SK-N-SH (cell line): ENCODE measurements at regions not wholly inside any gene's neighbourhood (a gene's known extent, or its start where the extent isn't known, plus 50 kb on each side); places are given as distances from the start of the nearest gene placed in this dataset.

Experiments used
- CTCF ChIA-PET: fragments of 300-600, 350-600 bp; formaldehyde crosslinking; extraction: SDS; loops from one replicate; lab custom pipeline; 2021; lab: Yijun Ruan, JAX
- POLR2A ChIA-PET: fragments of 350-600 bp; sonication (Branson Sonifier 250); formaldehyde crosslinking; extraction: SDS; loops from one replicate; lab custom pipeline; 2020; ENCODE audit warnings: antibody characterized with exemption, inconsistent platforms; lab: Yijun Ruan, JAX
- DNase-seq: peaks from one replicate; pipeline ENCODE4 v3.0.0; 2012
- H2AFZ ChIP-seq: fragments of 200-600 bp; sonication (generic); 2 replicates; pipeline ENCODE4 v1.8.1; 2016; ENCODE audit warnings: antibody characterized with exemption, mild to moderate bottlenecking, low read depth
- H3F3A ChIP-seq: fragments of 200-600 bp; sonication (generic); replicated peaks from 2 replicates; pipeline ENCODE3; 2016; ENCODE audit warnings: antibody characterized with exemption, mild to moderate bottlenecking; ENCODE audit not compliant: insufficient read depth
- H3K27ac ChIP-seq, 2 experiments: fragments of 200-500 bp in 1 of 2; fragments of 200-600 bp in 1 of 2; sonication (Bioruptor generic) in 1 of 2; sonication (generic), shearing (Covaris generic) in 1 of 2; 2 replicates each; pipeline versions ENCODE4 v1.5.1 to v1.6.1; 2014 to 2016; ENCODE audit warnings: low read depth in 2 of 2, inconsistent platforms in 1 of 2, low read length in 1 of 2, mild to moderate bottlenecking in 1 of 2, mixed read lengths in 1 of 2
- H3K27me3 ChIP-seq: fragments of 200-600 bp; sonication (generic), shearing (Covaris generic); 2 replicates; pipeline ENCODE4 v1.6.1; 2016; ENCODE audit warnings: mixed run types; ENCODE audit not compliant: insufficient read depth
- H3K36me3 ChIP-seq, 2 experiments: fragments of 200-500 bp in 1 of 2; fragments of 200-600 bp in 1 of 2; sonication (Bioruptor generic) in 1 of 2; sonication (generic) in 1 of 2; replicated peaks in 1 of 2; 2 replicates each; pipeline versions ENCODE3 to v1.5.1; 2014 to 2016; ENCODE audit warnings: low read length in 1 of 2, mild to moderate bottlenecking in 1 of 2; ENCODE audit not compliant: insufficient read depth in 2 of 2, control insufficient read depth in 1 of 2
- H3K4me1 ChIP-seq, 2 experiments: fragments of 200-500 bp in 1 of 2; fragments of 200-600 bp in 1 of 2; sonication (Bioruptor generic) in 1 of 2; sonication (generic), shearing (Covaris generic) in 1 of 2; 2 replicates each; pipeline versions ENCODE4 v1.5.1 to v1.6.1; 2014 to 2016; ENCODE audit warnings: low read depth in 1 of 2, low read length in 1 of 2, mixed run types in 1 of 2; ENCODE audit not compliant: insufficient read depth in 2 of 2, control insufficient read depth in 1 of 2
- H3K4me2 ChIP-seq: fragments of 200-600 bp; sonication (generic), shearing (Covaris generic); 2 replicates; pipeline ENCODE4 v1.6.1; 2017; ENCODE audit warnings: mixed run types
- H3K4me3 ChIP-seq, 2 experiments: fragments of 200-500 bp in 1 of 2; fragments of 200-600 bp in 1 of 2; sonication (Bioruptor generic) in 1 of 2; sonication (generic), shearing (Covaris generic) in 1 of 2; 2 replicates each; pipeline versions ENCODE4 v1.5.1 to v1.8.1; 2014 to 2016; ENCODE audit warnings: low read depth in 2 of 2, inconsistent platforms in 1 of 2, low read length in 1 of 2, mild to moderate bottlenecking in 1 of 2, mixed read lengths in 1 of 2, moderate library complexity in 1 of 2
- H3K79me2 ChIP-seq: fragments of 200-600 bp; sonication (generic); 2 replicates; pipeline ENCODE4 v1.8.1; 2017; ENCODE audit warnings: mild to moderate bottlenecking; ENCODE audit not compliant: insufficient read depth
- H3K9ac ChIP-seq: fragments of 200-600 bp; sonication (generic); 2 replicates; pipeline ENCODE4 v1.6.1; 2017; ENCODE audit warnings: mixed run types
- H3K9me2 ChIP-seq: fragments of 200-600 bp; sonication (generic); 2 replicates; pipeline ENCODE4 v1.6.1; 2017; ENCODE audit warnings: mixed run types
- H3K9me3 ChIP-seq: fragments of 200-600 bp; sonication (generic); 2 replicates; pipeline ENCODE4 v1.6.1; 2017; ENCODE audit warnings: mixed run types, mild to moderate bottlenecking, moderate library complexity
- H4K20me1 ChIP-seq: fragments of 200-600 bp; sonication (generic); 2 replicates; pipeline ENCODE4 v1.6.1; 2017; ENCODE audit warnings: mild to moderate bottlenecking, mixed run types; ENCODE audit not compliant: insufficient read depth
- CHD2 ChIP-seq: fragments of 150-350 bp; IDR thresholded peaks from 2 replicates; pipeline ENCODE4 v1.6.1; 2018; ENCODE audit warnings: low read length; ENCODE audit not compliant: partially characterized antibody
- EP300 ChIP-seq, 2 experiments: IDR thresholded peaks; 2 replicates each; pipeline versions ENCODE4 v1.4.0 to v1.6.1; 2012; ENCODE audit warnings: borderline replicate concordance in 1 of 2, low read depth in 1 of 2, low read length in 1 of 2
- FOSL2 ChIP-seq: IDR thresholded peaks from 2 replicates; pipeline ENCODE4 v1.4.0; 2012; ENCODE audit warnings: low read depth, mild to moderate bottlenecking, moderate library complexity, borderline replicate concordance
- FOXJ3 ChIP-seq: sonication (generic); formaldehyde crosslinking; IDR thresholded peaks from 2 replicates; pipeline ENCODE4 v1.5.1; 2020; ENCODE audit warnings: mild to moderate bottlenecking, missing genetic modification reagents
- FOXM1 ChIP-seq: IDR thresholded peaks from 2 replicates; pipeline ENCODE4 v1.4.0; 2012; ENCODE audit warnings: low read depth, mild to moderate bottlenecking
- GATA2 ChIP-seq: sonication (generic); formaldehyde crosslinking; IDR thresholded peaks from 2 replicates; pipeline ENCODE4 v1.5.0; 2020; ENCODE audit warnings: mild to moderate bottlenecking, missing genetic modification reagents
- JUND ChIP-seq: IDR thresholded peaks from 2 replicates; pipeline ENCODE4 v1.4.0; 2012
- MAX ChIP-seq: IDR thresholded peaks from 2 replicates; pipeline ENCODE4 v1.4.0; 2012; ENCODE audit warnings: low read depth
- MEF2A ChIP-seq: IDR thresholded peaks from 2 replicates; pipeline ENCODE4 v1.4.0; 2012; ENCODE audit warnings: low read depth, borderline replicate concordance
- NFIC ChIP-seq: IDR thresholded peaks from 2 replicates; pipeline ENCODE4 v1.4.0; 2012; ENCODE audit warnings: borderline replicate concordance
- NRF1 ChIP-seq: IDR thresholded peaks from 2 replicates; pipeline ENCODE4 v1.6.1; 2012; ENCODE audit warnings: low read depth, mild to moderate bottlenecking, low read length
- POLR2AphosphoS5 ChIP-seq: IDR thresholded peaks from 2 replicates; pipeline ENCODE4 v1.6.1; 2012; ENCODE audit warnings: low read depth, low read length
- RCOR1 ChIP-seq: fragments of 150-350 bp; IDR thresholded peaks from 2 replicates; pipeline ENCODE4 v1.6.1; 2017; ENCODE audit warnings: antibody characterized with exemption, low read length
- RFX5 ChIP-seq: IDR thresholded peaks from 2 replicates; pipeline ENCODE4 v1.6.1; 2012; ENCODE audit warnings: mild to moderate bottlenecking, improper control_type of control experiment, low read length
- SIN3A ChIP-seq: IDR thresholded peaks from 2 replicates; pipeline ENCODE4 v1.6.1; 2012; ENCODE audit warnings: low read depth, mild to moderate bottlenecking, low read length, moderate library complexity, borderline replicate concordance
- SMC3 ChIP-seq: IDR thresholded peaks from 2 replicates; pipeline ENCODE4 v1.6.1; 2012; ENCODE audit warnings: low read depth, low read length, improper control_type of control experiment
- TEAD4 ChIP-seq: IDR thresholded peaks from 2 replicates; pipeline ENCODE4 v1.4.0; 2012; ENCODE audit warnings: mild to moderate bottlenecking, borderline replicate concordance; ENCODE audit not compliant: insufficient read depth
- USF1 ChIP-seq: IDR thresholded peaks from 2 replicates; pipeline ENCODE4 v1.4.0; 2012; ENCODE audit warnings: low read depth, borderline replicate concordance
- YY1 ChIP-seq: IDR thresholded peaks from 2 replicates; pipeline ENCODE4 v1.4.0; 2012; ENCODE audit warnings: low read depth, mild to moderate bottlenecking
- ZBTB33 ChIP-seq: IDR thresholded peaks from 2 replicates; pipeline ENCODE4 v1.4.0; 2012; ENCODE audit warnings: low read depth, borderline replicate concordance
- WGBS: methylation state at CpG from one replicate; pipeline ENCODE4 v1.1.6; 2017; ENCODE audit warnings: low lambda C conversion rate; 5-methylcytosine and 5-hydroxymethylcytosine counted together

- no peak overlapping the region for H2AFZ ChIP-seq
- 51% methylated on average over 2 of the region's 2 CpGs for WGBS
- no peak overlapping the region for H3K4me2 ChIP-seq
- no peak overlapping the region for H3K27ac ChIP-seq
- H3K79me2 ChIP-seq: no peaks in the 10 kb centered on the region
- no peaks in the 10 kb centered on the region for H3K27me3 ChIP-seq
- no peaks in the 10 kb centered on the region; the same call in 1 of the 2 replicates for H3K9me2 ChIP-seq
- POLR2A ChIA-PET: no interaction called here
- no peaks in the 10 kb centered on the region for H3K9me3 ChIP-seq
- no peaks in the 10 kb centered on the region for H3K36me3 ChIP-seq
- H3F3A ChIP-seq: no peaks in the 10 kb centered on the region
- no peak overlapping the region for H3K9ac ChIP-seq
- no peak for DNase-seq
- no peaks in the 10 kb centered on the region for H3K4me1 ChIP-seq
- H3K4me3 ChIP-seq: no peak overlapping the region
- H4K20me1 ChIP-seq: no peaks in the 10 kb centered on the region
- CTCF ChIA-PET: no interaction called here
- no peak for TF ChIP-seq SMC3
- no peak for TF ChIP-seq YY1
- no peak for TF ChIP-seq TEAD4
- TF ChIP-seq GATA2 (CRISPR knock-in tag): no peak
- no peak for TF ChIP-seq MEF2A
- no peak for TF ChIP-seq RCOR1
- TF ChIP-seq POLR2AphosphoS5: no peak
- TF ChIP-seq MAX: no peak
Measured at GRCh38 chr13:62525652-62526051, 1110.0 kb upstream of the PCDH20 start.

- Histone ChIP-seq H3K27ac (no peak overlapping the region), H3K79me2 (no peaks in the 10 kb centered on the region), H3K4me1 (no peaks in the 10 kb centered on the region), H4K20me1 (no peaks in the 10 kb centered on the region), H3K9me3 (no peaks in the 10 kb centered on the region), H3F3A (no peaks in the 10 kb centered on the region), H3K4me3 (no peak overlapping the region), H2AFZ (no peak overlapping the region), H3K4me2 (no peak overlapping the region), H3K36me3 (no peaks in the 10 kb centered on the region), H3K9me2 (no peaks in the 10 kb centered on the region; the same call in 1 of the 2 replicates), H3K27me3 (no peaks in the 10 kb centered on the region), H3K9ac (no peak overlapping the region)
- CTCF ChIA-PET: interaction anchor here (0.6 to 1.4 kb wide), 3 partner anchors 13 to 997 kb away, joined by 3 to 4 read pairs (median 3); no protein-coding TSS in a partner anchor
- no peak for DNase-seq
- TF ChIP-seq NFIC (no peak), MAX (no peak), FOXJ3 (CRISPR knock-in tag) (no peak), USF1 (no peak), POLR2AphosphoS5 (no peak), JUND (no peak), RFX5 (no peak), ZBTB33 (no peak), EP300 (IDR thresholded peaks at IDR 0.05; ENCODE audit: borderline replicate concordance in 1 of 2, low read depth in 1 of 2, low read length in 1 of 2) (no peak), CHD2 (no peak), FOSL2 (no peak), NRF1 (no peak), FOXM1 (no peak), SIN3A (no peak)
- POLR2A ChIA-PET: no interaction called here
- 8% methylated on average over 1 of the region's 1 CpG for WGBS
Measured at GRCh38 chr13:62524498-62524897, 1108.8 kb upstream of the PCDH20 start.
